ENCODE measurements at regions not wholly inside any gene's neighbourhood (a gene's known extent, or its start where the extent isn't known, plus 50 kb on each side); places are given as distances from the start of the nearest gene placed in this dataset.

- TF ChIP-seq, protein P1, sequence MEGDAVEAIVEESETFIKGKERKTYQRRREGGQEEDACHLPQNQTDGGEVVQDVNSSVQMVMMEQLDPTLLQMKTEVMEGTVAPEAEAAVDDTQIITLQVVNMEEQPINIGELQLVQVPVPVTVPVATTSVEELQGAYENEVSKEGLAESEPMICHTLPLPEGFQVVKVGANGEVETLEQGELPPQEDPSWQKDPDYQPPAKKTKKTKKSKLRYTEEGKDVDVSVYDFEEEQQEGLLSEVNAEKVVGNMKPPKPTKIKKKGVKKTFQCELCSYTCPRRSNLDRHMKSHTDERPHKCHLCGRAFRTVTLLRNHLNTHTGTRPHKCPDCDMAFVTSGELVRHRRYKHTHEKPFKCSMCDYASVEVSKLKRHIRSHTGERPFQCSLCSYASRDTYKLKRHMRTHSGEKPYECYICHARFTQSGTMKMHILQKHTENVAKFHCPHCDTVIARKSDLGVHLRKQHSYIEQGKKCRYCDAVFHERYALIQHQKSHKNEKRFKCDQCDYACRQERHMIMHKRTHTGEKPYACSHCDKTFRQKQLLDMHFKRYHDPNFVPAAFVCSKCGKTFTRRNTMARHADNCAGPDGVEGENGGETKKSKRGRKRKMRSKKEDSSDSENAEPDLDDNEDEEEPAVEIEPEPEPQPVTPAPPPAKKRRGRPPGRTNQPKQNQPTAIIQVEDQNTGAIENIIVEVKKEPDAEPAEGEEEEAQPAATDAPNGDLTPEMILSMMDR (IDR thresholded peaks at IDR 0.05) = no peak
- no peak for TF ChIP-seq POLR2A (IDR thresholded peaks at IDR 0.05)
These were observed 492.2 kb downstream of the CNTN3 start for GRCh38 chr3:74122281-74122680.

Data from esophagus squamous epithelium (tissue), 4 donors.